ENCODE measurements at regions not wholly inside any gene's neighbourhood (a gene's known extent, or its start where the extent isn't known, plus 50 kb on each side); places are given as distances from the start of the nearest gene placed in this dataset.

DNA sequence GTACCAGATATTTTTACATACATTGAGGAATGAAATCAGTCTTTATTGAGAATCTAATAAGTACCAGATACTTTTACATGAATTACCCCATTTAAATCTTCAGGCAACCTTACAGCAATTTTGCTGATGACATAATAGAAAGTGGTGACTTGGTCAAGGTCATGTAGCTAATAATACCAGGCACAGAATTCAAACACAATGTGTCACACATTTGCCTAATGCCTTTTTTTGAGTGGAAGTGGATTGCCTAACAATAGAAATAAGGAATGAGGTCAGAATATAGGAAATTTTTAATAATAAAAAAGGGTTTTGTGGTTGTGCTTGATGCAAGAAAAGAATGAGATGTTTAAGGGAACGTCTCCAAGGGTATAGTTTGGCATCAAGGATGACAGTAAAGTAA lies 466.6 kb upstream of the IGFBP3 start:
- TF ChIP-seq POLR2A (IDR thresholded peaks at IDR 0.05), result no peak
- TF ChIP-seq, protein P1, sequence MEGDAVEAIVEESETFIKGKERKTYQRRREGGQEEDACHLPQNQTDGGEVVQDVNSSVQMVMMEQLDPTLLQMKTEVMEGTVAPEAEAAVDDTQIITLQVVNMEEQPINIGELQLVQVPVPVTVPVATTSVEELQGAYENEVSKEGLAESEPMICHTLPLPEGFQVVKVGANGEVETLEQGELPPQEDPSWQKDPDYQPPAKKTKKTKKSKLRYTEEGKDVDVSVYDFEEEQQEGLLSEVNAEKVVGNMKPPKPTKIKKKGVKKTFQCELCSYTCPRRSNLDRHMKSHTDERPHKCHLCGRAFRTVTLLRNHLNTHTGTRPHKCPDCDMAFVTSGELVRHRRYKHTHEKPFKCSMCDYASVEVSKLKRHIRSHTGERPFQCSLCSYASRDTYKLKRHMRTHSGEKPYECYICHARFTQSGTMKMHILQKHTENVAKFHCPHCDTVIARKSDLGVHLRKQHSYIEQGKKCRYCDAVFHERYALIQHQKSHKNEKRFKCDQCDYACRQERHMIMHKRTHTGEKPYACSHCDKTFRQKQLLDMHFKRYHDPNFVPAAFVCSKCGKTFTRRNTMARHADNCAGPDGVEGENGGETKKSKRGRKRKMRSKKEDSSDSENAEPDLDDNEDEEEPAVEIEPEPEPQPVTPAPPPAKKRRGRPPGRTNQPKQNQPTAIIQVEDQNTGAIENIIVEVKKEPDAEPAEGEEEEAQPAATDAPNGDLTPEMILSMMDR (IDR thresholded peaks at IDR 0.05), result no peak
- WGBS, 2 donors, result 77 to 82% methylated on average over 1 of the region's 1 CpG
- H3K4me1 ChIP-seq, result no peaks in the 10 kb centered on the region

DNA sequence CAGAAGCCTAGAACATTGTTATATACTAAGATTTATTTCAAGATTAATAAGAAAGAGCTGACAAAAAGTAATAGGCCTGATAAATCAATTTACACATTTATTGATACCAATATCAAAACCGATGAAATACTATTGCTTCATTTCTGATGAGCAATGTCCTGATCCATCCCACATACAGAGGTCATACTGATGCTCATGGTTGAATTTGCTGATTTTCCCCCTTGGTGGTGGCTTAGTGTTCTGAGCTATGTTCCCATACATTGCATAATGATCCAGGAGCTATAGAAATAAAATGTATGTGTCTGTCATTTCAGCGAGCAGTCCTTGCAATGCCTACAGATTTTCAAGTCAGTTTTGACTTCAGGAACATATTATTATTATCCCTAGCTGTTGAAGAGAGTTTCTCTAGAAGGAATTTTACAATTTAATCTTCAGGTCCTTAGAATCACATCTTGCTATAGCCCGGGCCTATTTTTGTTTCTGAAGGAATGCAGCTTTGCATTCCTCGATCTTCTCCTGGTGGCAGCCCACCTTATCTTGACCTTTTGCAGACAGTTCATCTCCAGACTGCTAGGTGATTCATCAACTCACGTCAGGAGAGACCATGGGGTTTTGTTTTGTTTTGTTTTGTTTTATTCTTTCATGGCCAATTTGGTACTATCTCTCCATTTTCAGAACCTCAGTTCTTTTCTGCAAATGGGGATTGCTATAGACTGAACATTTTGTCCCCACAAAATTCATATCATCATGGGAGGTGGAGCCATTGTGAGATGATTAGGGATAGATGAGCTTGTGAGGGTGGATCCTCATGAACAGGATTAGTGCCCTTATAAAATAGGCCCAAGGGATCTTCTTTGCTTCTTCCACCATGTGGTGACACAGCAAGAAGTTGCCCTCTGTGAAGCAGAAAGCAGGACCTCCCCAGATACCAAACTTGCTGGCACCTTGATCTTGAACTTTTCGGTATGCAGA lies 465.6 kb upstream of the IGFBP3 start:
- no peak overlapping the region for H3K27ac ChIP-seq
- 82 to 85% methylated on average over 6 of the region's 6 CpGs for WGBS, 2 donors
- no peaks in the 10 kb centered on the region for H3K36me3 ChIP-seq
- no peaks in the 10 kb centered on the region for H3K27me3 ChIP-seq
- TF ChIP-seq POLR2A (IDR thresholded peaks at IDR 0.05), result no peak
- TF ChIP-seq, protein P1 (IDR thresholded peaks at IDR 0.05), result no peak
- no peak for DNase-seq
- intact Hi-C loops (cut with DNase I), result no loop called here
- no peaks in the 10 kb centered on the region for H3K9me3 ChIP-seq
- no peak overlapping the region for H3K4me3 ChIP-seq (replicated peaks in 1 of 3)
- no peaks in the 10 kb centered on the region for H3K4me1 ChIP-seq

More for the DNA sequence above, 466.6 kb upstream of the IGFBP3 start:
- Histone ChIP-seq H3K27me3 (no peaks in the 10 kb centered on the region), H3K36me3 (no peaks in the 10 kb centered on the region), H3K9me3 (no peaks in the 10 kb centered on the region), H3K27ac (no peak overlapping the region), H3K4me3 (replicated peaks in 1 of 3) (no peak overlapping the region)
- intact Hi-C loops (cut with DNase I), result no loop called here
- DNase-seq, result no peak

DNA sequence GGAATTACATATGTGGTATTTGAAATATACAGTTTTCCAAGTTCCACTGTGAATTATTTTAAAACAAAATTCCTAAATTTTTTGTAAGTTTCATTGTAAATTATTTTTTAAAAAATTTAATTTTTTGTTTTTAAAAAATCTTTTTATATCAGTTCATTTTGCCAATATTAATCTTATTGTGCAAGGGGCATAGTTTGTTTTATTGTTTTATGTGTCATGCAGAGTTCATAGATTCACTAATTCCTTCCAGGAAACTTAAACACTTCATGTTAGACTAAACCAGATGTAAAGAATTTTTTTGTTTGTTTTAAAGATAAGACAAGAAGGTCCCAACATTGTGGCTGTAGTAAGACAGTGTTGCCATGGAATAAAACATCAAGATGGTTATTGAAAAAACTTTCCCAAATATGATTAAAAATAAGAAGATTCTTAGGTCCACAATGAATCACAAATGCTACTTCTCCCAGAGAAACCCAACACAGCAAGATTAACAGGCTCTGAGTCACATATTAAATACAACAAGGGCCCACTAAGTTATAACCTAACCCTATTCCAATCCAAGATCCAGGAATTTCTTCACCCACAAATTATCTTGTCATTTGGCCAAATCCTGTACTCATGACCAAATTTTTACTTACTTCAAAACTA lies 464.7 kb upstream of the IGFBP3 start:
- no peak overlapping the region for H3K27ac ChIP-seq
- intact Hi-C loops (cut with DNase I), result no loop called here
- no peak for TF ChIP-seq POLR2A (IDR thresholded peaks at IDR 0.05)
- TF ChIP-seq, protein P1 (IDR thresholded peaks at IDR 0.05), result no peak
- DNase-seq, result no peak
- H3K4me1 ChIP-seq, result no peaks in the 10 kb centered on the region
- no peaks in the 10 kb centered on the region for H3K9me3 ChIP-seq
- H3K27me3 ChIP-seq, result no peaks in the 10 kb centered on the region
- no peaks in the 10 kb centered on the region for H3K36me3 ChIP-seq
- no peak overlapping the region for H3K4me3 ChIP-seq (replicated peaks in 1 of 3)

DNA sequence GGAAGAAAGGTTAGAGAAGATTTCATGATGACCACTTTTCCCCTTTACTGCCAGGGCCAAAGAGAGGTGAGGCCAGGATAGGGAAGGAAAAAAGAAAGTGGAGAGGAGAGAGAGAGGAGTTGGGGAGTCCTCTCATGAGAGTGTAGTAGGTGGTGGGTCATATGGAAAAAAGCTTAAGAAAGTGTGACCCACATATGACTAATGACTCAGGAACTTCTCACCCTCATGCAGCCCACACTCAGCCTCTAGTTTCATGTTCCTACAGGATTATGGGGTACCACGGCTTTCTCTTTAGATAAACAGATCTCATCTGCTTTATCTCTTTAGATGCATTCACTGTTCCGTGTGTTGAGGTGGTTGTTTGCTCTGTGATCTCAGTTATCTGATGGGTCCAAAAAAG lies 462.5 kb upstream of the IGFBP3 start:
- Histone ChIP-seq H3K27me3 (no peaks in the 10 kb centered on the region), H3K9me3 (no peaks in the 10 kb centered on the region), H3K4me1 (no peaks in the 10 kb centered on the region), H3K36me3 (no peaks in the 10 kb centered on the region), H3K4me3 (replicated peaks in 1 of 3) (no peak overlapping the region), H3K27ac (no peak overlapping the region)
- DNase-seq, result no peak
- TF ChIP-seq, protein P1 (IDR thresholded peaks at IDR 0.05), result no peak
- no peak for TF ChIP-seq POLR2A (IDR thresholded peaks at IDR 0.05)
- 72 to 81% methylated on average over 2 of the region's 2 CpGs for WGBS, 2 donors
- intact Hi-C loops (cut with DNase I), result no loop called here

Data from thyroid gland (tissue), 4 donors.